DMS114 treated with DMSO at 0.1 percent for 48 hours (cell line): ENCODE measurements at regions not wholly inside any gene's neighbourhood (a gene's known extent, or its start where the extent isn't known, plus 50 kb on each side); places are given as distances from the start of the nearest gene placed in this dataset.

ENCODE experiments used
- DNase-seq: peaks from one replicate; lab custom pipeline; 2025; ENCODE audit not compliant: unreplicated experiment; lab: John Stamatoyannopoulos, UW

- DNase-seq = no peak
Observed at GRCh38 chr4:14810568-14810967, 191.7 kb upstream of the CPEB2 start.

DNA sequence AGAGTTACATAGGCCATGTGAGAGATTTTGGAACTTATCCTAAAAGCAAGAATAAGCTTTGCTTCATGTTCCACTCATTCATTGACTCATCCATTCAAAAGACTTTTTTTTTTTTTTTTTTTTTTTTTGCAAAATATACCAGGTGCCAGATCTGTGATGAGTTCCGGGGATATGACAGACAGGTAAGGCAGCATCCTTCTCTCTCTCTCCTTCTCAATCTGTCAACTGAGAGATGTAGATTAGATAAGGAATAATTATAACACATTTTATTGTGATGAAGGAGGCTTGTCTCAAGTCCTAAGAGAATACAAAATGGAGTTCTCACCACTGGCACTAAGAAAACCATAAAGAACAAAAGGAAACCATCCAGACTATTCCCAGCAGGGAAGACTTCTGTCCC, 190.2 kb upstream of the CPEB2 start:
- no peak for DNase-seq

DNA sequence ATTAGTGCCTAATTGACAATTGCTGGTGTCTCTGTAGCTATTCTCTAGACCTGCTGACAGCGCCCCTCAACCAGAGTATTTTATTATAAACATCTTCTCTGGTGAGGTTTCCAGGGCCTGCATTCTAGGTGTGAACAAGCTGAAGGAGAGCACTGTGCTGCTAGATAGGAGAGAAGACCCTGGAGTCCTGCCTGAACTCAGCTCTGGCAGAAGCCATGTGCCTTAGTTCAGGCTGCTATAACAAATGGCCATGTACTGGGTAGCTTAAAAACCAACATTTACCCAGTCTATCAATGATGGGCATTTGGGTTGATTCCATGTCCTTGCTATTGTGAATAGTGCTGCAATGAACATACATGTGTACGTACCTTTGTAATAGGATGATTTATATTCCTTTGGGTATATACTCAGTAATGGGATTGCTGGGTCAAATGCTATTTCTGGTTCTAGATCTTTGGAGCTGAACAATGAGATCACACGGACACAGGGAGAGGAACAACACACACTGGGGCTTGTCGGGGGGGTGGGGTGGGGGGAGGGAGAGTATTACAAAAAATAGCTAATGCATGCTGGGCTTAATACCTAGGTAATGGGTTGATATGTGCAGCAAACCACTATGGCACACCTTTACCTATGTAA, 185.5 kb upstream of the CPEB2 start:
- DNase-seq = no peak

GRCh38 chr4:14824189-14824588, 178.1 kb upstream of the CPEB2 start:
- no peak for DNase-seq

- no peak for DNase-seq
Observed at GRCh38 chr4:14827111-14827510, 175.2 kb upstream of the CPEB2 start.

DNA sequence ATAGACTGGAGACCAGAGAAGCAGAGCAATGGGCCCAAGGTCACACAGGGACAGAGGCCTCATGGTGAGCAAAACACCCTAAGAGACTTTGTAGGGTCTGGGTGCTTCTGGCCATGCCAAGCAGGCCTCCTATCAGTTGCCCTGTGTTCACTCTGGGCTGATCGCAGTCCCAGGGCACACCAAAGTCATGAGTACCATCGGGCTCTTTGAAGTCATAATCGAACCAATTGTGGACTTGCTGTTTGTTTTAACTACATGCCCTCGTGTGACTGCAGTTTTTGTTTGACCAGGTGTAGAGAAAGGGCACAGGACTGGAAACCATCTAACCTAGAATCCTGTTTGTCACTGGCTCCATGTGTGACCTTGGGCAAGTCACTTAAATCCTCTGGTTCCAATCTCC, 172.5 kb upstream of the CPEB2 start:
- no peak for DNase-seq

GRCh38 chr4:14831416-14831815, 170.9 kb upstream of the CPEB2 start:
- no peak for DNase-seq

- no peak for DNase-seq
Observed at GRCh38 chr4:14833053-14833452, 169.2 kb upstream of the CPEB2 start.

DNA sequence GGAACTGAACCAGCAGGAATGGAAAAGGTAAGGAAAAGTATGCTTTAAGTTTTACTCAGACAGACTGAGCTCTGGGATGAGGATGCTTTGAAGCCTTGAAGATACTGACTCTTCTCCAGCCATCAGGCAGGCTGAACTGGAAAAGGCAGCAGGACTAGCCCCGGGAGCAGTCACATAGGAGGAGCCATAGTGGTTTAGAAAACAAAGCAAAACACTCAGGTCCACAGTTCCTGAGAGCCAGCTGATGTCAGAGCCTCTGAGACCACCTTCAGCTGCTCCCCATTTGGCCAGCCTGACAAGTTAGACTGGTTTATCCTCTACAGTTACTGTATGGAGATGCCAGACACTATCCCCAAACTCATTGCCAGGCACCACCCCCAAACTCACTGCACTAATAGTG, 167.9 kb upstream of the CPEB2 start:
- DNase-seq = no peak

- no peak for DNase-seq
Observed at GRCh38 chr4:14835288-14835687, 167.0 kb upstream of the CPEB2 start.

GRCh38 chr4:14835708-14836425, 166.4 kb upstream of the CPEB2 start:
- no peak for DNase-seq

DNA sequence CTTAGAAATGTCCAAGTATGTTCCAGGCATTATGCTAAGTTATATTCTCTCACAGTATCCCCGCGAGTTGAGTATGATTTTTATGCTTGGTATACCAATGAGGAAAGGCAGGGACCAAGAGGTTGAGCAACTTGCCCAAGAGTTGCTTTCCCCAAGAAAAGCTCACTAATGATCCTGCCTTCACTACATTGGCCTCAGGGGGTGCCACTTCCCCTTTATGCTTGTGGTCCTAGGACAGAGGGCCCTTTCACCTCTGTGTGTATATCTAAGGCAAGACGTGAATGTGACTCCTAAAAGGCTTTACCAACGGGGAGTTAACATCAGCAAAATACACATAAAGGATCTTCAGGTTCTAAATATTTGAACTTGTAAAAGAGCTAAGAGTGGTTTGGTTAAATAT, 164.4 kb upstream of the CPEB2 start:
- DNase-seq = no peak

GRCh38 chr4:14841801-14842768, 160.2 kb upstream of the CPEB2 start:
- DNase-seq = no peak

GRCh38 chr4:14842964-14843630, 159.2 kb upstream of the CPEB2 start:
- no peak for DNase-seq

DNA sequence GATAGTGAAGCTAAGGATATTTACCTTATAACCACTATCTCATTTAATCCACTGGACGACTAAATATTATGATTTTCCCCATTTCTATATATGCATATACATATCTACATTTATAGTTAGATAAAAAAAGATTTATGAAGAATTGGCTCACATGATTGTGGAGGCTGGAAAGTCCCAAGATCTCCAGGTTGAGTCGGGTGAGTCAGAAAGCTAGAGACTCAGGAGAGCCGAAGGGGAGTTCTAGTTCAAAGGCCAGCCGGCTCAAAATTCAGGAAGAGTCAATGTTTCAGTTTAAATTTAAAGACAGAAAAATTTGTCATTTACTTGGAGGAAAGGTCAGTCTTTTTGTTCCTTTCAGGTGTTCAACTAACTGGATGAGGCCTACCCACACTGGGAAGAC, 158.2 kb upstream of the CPEB2 start:
- DNase-seq = no peak

GRCh38 chr4:14848229-14848628, 154.1 kb upstream of the CPEB2 start:
- DNase-seq = no peak

GRCh38 chr4:14850455-14851097, 151.7 kb upstream of the CPEB2 start:
- DNase-seq = no peak

- DNase-seq = no peak
Observed at GRCh38 chr4:14853176-14853943, 148.9 kb upstream of the CPEB2 start.

- no peak for DNase-seq
Observed at GRCh38 chr4:14855719-14856061, 146.6 kb upstream of the CPEB2 start.
